C1 segment of cervical spinal cord (tissue), 14 donors: ENCODE measurements at regions not wholly inside any gene's neighbourhood (a gene's known extent, or its start where the extent isn't known, plus 50 kb on each side); places are given as distances from the start of the nearest gene placed in this dataset.
"Not testable (repeated sequence)": the region's sequence is repeated elsewhere in the genome, so short reads cannot be mapped to it uniquely, and the experiment has no call there.

Source experiments
- DNase-seq, 14 donors: peaks; one replicate each; lab custom pipeline; 2025; lab: John Stamatoyannopoulos, UW

GRCh38 chr4:175033162-175033561 is 115.0 kb downstream of the ADAM29 start:
- DNase-seq = no peak

GRCh38 chr4:175034007-175034406 is 115.8 kb downstream of the ADAM29 start:
- DNase-seq = no peak

GRCh38 chr4:175034986-175035705 is 117.0 kb downstream of the ADAM29 start:
- DNase-seq = no peak

- DNase-seq = no peak
These were observed 117.7 kb downstream of the ADAM29 start for GRCh38 chr4:175035905-175036304.

GRCh38 chr4:175048111-175048784 is 130.1 kb downstream of the ADAM29 start:
- DNase-seq = no peak

GRCh38 chr4:175048906-175049305 is 130.7 kb downstream of the ADAM29 start:
- no peak for DNase-seq

- DNase-seq = no peak
These were observed 133.8 kb downstream of the ADAM29 start for GRCh38 chr4:175051974-175052373.

GRCh38 chr4:175054980-175055379 is 136.8 kb downstream of the ADAM29 start:
- no peak for DNase-seq

- no peak for DNase-seq
These were observed 144.0 kb downstream of the ADAM29 start for GRCh38 chr4:175062183-175062592.

GRCh38 chr4:175065228-175065627 is 147.1 kb downstream of the ADAM29 start:
- no peak for DNase-seq

- no peak for DNase-seq
These were observed 148.9 kb downstream of the ADAM29 start for GRCh38 chr4:175066923-175067627.

- no peak for DNase-seq
These were observed 150.1 kb downstream of the ADAM29 start for GRCh38 chr4:175068266-175068665.

- no peak for DNase-seq
These were observed 152.3 kb downstream of the ADAM29 start for GRCh38 chr4:175070444-175070843.

GRCh38 chr4:175071123-175071522 is 153.0 kb downstream of the ADAM29 start:
- no peak for DNase-seq

GRCh38 chr4:175087145-175087544 is 169.0 kb downstream of the ADAM29 start:
- DNase-seq = no peak

GRCh38 chr4:175090116-175090515 is 172.0 kb downstream of the ADAM29 start:
- DNase-seq = no peak

GRCh38 chr4:175091649-175092048 is 173.5 kb downstream of the ADAM29 start:
- DNase-seq = no peak

- no peak for DNase-seq
These were observed 174.0 kb downstream of the ADAM29 start for GRCh38 chr4:175092114-175092513.

GRCh38 chr4:175093055-175093454 is 174.9 kb downstream of the ADAM29 start:
- DNase-seq = not testable (repeated sequence)

- DNase-seq = no peak
These were observed 185.2 kb downstream of the ADAM29 start for GRCh38 chr4:175103403-175103802.

GRCh38 chr4:175106301-175106700 is 188.1 kb downstream of the ADAM29 start:
- no peak for DNase-seq

GRCh38 chr4:175109933-175110332 is 191.8 kb downstream of the ADAM29 start:
- no peak for DNase-seq
